NCI-H1436 treated with DMSO at 0.1 percent for 48 hours (cell line): ENCODE measurements at regions not wholly inside any gene's neighbourhood (a gene's known extent, or its start where the extent isn't known, plus 50 kb on each side); places are given as distances from the start of the nearest gene placed in this dataset.
"Not testable (repeated sequence)": the region's sequence is repeated elsewhere in the genome, so short reads cannot be mapped to it uniquely, and the experiment has no call there.

Experiments used
- DNase-seq: peaks from one replicate; lab custom pipeline; 2025; lab: John Stamatoyannopoulos, UW

DNA sequence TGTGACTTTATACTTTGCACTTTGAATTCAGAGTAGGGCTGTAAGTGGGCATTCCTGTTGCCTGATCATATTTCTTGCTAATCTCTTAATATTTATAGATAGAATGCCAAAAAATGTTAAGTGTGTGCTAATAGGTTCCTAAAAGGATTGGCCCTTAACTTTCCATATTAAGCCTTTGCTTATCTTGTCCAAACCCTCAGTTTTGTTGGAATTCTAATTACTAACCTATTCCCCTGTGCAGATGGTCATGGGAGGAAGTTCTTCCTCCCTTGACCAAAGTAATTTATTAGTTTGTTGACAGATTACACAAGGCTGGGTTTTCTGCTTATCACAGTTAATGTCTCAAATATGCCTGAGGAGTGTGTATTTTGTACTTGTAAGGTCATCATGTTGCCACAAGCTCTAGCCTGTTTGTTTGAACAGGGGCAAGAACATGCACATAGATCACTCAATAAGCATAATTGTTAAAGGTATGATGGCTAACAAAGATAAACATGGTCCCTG is 541.1 kb upstream of the SPRY2 start:
- DNase-seq: no peak

GRCh38 chr13:80881495-80881894 is 540.6 kb upstream of the SPRY2 start:
- no peak for DNase-seq

DNA sequence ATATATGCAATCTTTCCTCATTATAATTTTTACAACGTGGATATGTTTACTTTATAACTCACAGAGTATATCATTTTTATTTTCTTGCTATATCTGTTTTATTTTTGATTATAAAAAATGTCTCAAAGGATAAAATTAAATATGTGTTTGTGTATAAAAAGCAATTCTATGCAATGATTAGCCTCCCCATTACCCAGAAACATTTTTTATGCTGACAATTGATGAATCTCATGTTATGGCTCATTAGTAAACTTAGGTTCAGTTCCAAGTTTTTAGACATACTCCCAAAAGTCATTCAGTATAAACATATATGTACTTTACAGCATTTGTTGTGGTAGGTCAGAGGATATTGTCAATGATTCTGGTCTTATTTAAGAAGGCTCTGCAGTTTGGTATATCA is 540.1 kb upstream of the SPRY2 start:
- no peak for DNase-seq

DNA sequence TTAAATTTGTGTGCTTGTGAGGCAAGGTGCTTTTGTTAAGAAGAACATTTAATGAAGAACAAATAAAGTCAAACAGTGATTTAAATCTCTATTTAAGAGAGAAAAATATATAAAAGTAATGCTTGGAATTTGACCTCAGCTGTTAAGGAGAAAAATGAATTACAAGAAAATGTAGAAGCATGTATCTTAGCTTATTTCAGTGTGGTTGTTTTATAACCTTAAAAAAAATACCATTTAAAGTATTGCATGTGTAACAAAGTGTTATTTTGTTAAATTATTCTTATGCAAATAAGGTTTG is 537.0 kb upstream of the SPRY2 start:
- DNase-seq: no peak

DNA sequence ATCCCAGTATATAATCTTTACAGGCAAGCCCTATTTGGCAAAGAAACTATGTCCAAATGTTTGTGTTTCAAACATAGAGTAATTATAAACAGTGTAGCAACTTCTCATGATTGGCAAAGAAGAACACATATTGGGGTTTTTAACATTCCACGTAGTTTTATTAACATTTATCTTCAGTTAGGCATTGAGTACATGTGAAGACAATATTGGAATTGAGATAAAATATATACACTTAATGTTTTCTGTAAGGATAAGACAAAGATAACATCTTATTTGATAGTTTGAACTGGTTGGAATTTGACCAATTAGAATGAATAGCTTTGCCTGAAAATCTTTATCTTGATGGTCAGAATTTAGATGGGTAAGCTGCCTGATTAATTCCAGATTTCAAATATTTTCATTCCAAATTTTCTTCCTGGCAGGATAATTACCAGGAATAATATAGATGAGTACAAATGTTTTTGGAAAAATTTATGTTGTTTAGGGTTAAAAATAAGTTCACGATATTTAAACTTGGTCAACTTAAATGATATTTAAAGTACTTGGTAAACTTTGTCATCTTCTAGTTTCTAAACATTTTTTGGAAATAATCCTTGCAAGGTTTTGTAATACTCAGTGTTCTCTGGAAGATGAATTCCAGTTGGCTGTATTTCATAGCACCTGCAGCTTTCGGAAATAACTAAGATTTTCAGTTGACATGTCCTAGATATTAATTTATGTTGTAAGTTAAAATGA is 536.5 kb upstream of the SPRY2 start:
- DNase-seq: no peak

- no peak for DNase-seq
Measured at GRCh38 chr13:80873589-80873988, 532.7 kb upstream of the SPRY2 start.

DNA sequence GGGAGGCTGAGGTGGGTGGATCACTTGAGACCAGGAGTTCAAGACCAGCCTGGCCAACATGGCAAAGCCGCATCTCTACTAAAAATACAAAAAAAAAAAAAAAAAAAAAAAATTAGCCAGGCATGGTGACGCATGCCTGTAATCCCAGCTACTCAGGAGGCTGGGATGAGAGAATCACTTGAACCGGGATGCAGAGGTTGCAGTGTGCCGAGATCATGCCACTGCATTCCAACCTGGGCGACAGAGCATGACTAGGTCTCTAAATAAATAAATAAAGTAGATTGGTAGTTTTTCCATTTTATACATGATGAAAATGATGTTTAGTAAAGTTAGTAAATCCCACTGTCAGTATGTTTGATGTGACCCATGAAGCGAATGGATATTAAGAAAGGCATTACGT is 531.0 kb upstream of the SPRY2 start:
- not testable (repeated sequence) for DNase-seq

DNA sequence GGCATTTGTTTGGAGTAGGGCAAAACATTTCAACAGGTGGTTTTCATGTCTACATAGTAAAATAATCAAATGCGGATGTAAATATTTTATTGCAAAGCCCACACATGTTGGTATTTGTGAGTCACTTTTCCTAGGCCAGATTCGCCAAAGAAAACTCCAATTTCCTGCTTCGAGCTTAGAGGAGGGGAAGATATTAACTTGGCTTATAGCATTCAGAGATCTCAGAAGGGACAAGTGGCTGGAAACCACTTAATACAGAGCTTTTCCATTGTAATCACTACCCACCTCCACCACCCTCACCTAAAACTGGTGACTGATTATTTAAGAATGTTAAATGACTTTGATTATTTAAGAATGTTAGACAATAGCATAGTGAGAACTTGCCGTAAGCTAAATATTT is 530.6 kb upstream of the SPRY2 start:
- DNase-seq: no peak

GRCh38 chr13:80870186-80870585 is 529.3 kb upstream of the SPRY2 start:
- DNase-seq: no peak

- no peak for DNase-seq
Measured at GRCh38 chr13:80866921-80867320, 526.0 kb upstream of the SPRY2 start.

- peak; percentile 80 for DNase-seq
Measured at GRCh38 chr13:80865329-80865728, 524.4 kb upstream of the SPRY2 start.

- no peak for DNase-seq
Measured at GRCh38 chr13:80862456-80862855, 521.5 kb upstream of the SPRY2 start.

DNA sequence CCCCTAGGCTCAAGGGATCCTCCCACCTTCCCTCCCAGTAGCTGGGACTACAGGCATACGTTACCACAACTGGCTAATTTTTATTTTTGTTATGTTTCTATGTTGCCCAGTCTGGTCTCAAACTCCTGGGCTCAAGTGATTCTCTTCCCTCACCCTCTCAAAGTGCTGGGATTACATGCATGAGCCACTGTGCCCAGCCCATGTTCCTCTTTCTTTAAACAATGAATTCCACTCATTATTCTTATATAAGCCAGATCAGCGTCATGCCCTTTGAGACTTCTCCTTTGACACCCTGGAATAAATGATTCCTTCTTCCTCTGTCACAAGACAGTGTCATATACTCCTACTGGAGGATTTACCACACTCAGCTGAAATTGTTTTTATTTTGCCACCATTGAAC is 519.9 kb upstream of the SPRY2 start:
- no peak for DNase-seq

DNA sequence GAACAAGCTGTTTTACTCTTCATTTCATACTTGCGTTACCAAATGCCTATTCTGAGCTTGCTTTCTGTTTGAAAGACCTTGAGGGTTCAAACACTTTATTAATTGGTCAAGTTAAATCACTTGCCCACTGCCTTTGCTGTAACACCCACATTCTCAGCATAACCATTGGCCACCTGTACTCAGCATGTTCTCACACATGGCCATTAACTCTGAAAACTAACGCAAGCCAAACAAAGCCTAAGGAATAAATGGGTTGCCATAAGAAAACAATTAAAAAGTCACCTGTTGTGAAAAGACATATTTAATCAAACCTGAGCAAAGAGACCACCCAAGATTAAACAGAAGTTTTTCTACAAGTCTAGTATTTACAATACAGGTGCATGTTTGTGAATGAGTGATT is 517.2 kb upstream of the SPRY2 start:
- no peak for DNase-seq

- no peak for DNase-seq
Measured at GRCh38 chr13:80857321-80857720, 516.4 kb upstream of the SPRY2 start.

GRCh38 chr13:80850771-80851170 is 509.8 kb upstream of the SPRY2 start:
- no peak for DNase-seq

DNA sequence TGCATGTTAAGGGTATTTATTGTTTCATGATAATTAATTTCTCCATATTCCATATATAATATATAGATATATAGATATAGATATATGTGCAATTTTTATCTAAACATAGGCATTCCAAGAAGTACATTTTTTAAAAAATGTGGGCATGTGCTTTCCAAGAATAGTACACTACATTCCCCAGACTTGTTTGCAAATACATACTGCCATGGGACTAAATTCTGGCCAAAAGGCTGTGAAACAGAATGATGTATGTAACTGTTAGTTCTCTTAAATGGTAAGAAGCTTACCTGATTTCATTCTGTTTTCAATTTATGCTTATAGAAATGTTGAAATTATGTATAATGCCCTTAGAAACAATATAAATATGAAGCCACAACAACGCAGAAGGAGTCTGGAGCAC is 503.2 kb upstream of the SPRY2 start:
- DNase-seq: no peak

- no peak for DNase-seq
Measured at GRCh38 chr13:80841414-80841813, 500.5 kb upstream of the SPRY2 start.

DNA sequence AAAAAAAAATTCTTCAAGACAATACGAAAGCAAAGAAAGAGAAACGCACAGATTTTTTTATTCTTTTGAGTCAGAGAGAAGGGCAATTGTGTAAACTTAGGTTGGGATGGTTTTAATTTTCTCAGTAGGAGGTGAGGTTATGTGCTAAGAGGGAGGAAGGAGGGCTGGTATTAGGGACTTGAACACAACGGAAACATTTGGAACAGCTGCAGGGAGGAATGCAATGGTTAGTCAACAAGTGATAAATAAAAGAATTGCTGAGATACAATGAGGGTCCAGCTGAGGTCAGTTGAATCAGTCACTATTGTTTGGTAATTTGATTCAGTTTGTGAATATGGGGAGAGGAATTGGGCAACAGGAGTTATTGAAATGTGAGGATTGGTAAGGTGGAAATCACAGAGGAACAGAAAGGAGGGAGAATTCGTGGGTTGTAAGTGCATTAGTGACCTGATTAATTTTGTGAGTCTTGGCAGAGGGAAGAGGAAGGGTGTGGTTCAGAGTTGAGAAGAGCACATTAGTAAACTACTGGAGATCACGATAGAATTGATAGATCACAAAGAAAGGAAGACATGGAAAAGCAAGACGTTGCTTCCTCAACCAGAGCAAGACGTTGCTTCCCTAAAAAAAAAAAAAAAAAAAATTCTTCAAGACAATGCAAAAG is 499.5 kb upstream of the SPRY2 start:
- DNase-seq: no peak

GRCh38 chr13:80835902-80836301 is 495.0 kb upstream of the SPRY2 start:
- no peak for DNase-seq

GRCh38 chr13:80830431-80830830 is 489.5 kb upstream of the SPRY2 start:
- DNase-seq: no peak

- DNase-seq: no peak
Measured at GRCh38 chr13:80828759-80829158, 487.8 kb upstream of the SPRY2 start.

GRCh38 chr13:80825276-80825675 is 484.4 kb upstream of the SPRY2 start:
- no peak for DNase-seq

DNA sequence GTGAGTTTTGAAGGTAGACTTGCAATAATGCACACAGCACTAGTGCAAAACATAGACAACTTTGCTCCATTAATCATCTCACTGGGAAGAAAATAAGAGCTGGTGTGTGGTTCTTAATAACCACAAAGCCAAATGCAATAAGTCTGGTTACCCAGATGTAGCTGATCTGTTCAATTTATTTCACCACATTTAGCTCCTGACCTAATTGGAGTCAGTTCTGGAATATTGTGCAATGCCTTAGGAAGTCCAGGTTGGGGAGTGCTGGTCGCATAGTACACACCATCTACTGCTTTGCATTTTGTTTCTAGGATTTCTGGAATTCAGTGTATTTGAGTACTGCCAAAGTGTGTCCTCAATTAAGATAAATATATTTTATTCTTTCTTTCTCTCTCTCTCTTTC is 483.3 kb upstream of the SPRY2 start:
- no peak for DNase-seq
